ENCODE measurements at regions not wholly inside any gene's neighbourhood (a gene's known extent, or its start where the extent isn't known, plus 50 kb on each side); places are given as distances from the start of the nearest gene placed in this dataset.
A peak's percentile ranks its signal among the peaks of the same experiment; 100 is the strongest.

DNA sequence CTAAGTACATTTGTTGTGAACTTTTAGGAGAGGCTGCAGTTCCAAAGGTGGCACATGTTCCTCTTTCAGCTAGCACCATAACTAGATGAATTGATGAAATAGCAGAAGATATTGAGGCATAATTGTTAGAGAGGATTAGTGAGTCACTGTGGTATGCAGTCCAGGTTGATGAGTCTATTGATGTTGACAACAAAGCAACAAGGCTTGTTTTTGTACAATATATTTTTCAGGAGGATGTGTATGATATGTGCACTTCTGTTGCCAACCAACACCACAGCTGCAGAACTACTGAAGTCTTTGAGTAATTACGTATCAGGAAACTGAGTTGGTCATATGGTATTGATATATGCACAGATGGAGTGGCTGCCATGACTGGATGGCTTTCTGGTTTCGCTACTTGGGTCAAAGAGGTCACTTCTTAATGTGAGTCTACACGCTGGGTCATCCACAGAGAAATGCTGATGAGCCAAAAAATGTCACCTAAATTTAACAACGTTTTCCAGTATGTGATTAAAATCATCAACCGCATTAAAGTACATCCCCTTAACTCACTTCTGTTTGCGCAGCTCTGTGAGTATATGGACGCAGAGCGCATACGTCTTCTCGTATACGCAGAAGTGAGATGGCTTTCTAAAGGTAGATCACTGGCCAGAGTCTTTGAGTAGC is 261.3 kb upstream of the ANO5 start:
- no peak overlapping the region for H3K4me3 ChIP-seq (ENCODE audit: low read depth, low read length)
- TF ChIP-seq CTCF (IDR thresholded peaks at IDR 0.05; ENCODE audit: control insufficient read depth, extremely low read depth, insufficient read depth), result no peak
- no peak for DNase-seq (ENCODE audit: low read depth)

DNA sequence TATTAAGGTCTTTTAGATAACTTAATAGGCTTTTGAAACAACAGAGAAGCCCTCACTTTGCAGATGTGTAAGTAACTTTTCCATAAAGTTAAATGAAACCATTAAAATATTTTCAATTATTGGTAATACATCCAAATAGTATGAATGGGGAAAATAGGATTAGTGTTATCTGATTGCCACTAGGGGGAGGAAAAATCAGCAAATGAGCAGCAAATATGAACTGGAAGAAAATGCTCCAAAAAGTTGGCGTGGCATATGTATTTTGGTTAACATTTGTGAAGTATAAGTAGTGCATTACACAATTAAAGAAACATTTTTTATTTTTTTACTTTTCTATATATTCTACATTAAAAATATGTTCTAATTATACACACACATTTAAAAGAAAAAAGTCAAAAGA is 259.8 kb upstream of the ANO5 start:
- peak; percentile 49 for TF ChIP-seq CTCF (IDR thresholded peaks at IDR 0.05; ENCODE audit: control insufficient read depth, extremely low read depth, insufficient read depth)
- no peak overlapping the region for H3K4me3 ChIP-seq (ENCODE audit: low read depth, low read length)
- DNase-seq (ENCODE audit: low read depth), result no peak

DNA sequence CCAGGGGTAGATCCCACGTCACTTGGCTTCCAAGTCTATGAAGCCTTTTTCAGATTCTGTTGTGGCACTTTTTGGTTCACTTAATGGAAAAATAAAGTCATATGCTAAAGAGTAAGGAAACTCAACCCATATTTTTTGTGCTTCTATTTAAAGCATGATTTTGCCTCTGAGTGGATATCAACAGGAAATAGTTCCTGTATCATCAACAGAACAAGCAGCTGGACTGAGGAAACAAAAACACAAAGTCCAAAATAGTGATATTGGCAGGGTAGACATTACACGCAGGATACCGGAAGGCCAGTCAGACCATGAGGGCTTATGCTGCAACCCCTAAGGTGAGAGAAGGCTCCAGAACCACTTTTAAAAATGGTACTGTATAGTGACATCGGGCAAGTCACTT is 248.3 kb upstream of the ANO5 start:
- no peak for DNase-seq (ENCODE audit: low read depth)
- TF ChIP-seq CTCF (IDR thresholded peaks at IDR 0.05; ENCODE audit: control insufficient read depth, extremely low read depth, insufficient read depth), result no peak
- no peak overlapping the region for H3K4me3 ChIP-seq (ENCODE audit: low read depth, low read length)

DNA sequence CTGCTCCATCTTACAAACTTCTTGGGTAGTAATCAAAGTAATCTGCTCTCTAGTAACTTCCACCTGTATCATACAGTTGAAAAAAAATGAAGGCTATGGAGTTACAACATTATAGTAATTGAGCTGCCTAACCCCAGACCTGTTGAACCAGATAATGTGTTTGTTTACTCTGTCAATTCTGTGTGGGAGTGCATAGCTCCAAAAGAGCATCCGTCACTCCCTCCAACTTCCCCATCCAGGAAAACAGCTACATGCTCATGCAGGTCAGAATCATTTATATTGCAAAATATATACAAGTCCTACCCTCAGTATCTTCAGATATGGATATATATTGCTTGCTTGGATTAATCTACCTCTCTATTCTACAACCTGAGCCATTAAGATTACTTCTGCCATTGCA is 244.0 kb upstream of the ANO5 start:
- no peak for DNase-seq (ENCODE audit: low read depth)
- no peak overlapping the region for H3K4me3 ChIP-seq (ENCODE audit: low read depth, low read length)
- no peak for TF ChIP-seq CTCF (IDR thresholded peaks at IDR 0.05; ENCODE audit: control insufficient read depth, extremely low read depth, insufficient read depth)

GRCh38 chr11:21949763-21950413 is 243.0 kb upstream of the ANO5 start:
- TF ChIP-seq CTCF (IDR thresholded peaks at IDR 0.05; ENCODE audit: control insufficient read depth, extremely low read depth, insufficient read depth), result no peak
- DNase-seq (ENCODE audit: low read depth), result no peak
- no peak overlapping the region for H3K4me3 ChIP-seq (ENCODE audit: low read depth, low read length)

DNA sequence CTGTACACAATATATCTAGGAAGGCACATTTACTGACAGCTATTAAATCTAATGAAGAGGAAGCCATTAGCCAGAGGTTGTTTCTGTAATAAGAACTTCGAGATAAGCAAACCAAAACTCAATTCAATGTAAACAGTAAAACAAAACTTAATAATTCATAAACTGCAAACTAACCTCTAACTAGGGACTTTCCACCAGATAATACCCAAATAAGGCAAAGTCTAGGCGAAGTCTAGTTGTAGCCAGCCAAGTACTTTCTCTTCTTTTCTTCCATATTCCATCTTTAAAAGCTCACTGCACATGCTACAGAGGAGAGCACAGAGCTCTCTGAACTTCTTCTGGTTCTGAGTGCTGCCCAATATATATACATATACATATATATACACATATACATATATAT is 229.9 kb upstream of the ANO5 start:
- no peak for TF ChIP-seq CTCF (IDR thresholded peaks at IDR 0.05; ENCODE audit: control insufficient read depth, extremely low read depth, insufficient read depth)
- no peak overlapping the region for H3K4me3 ChIP-seq (ENCODE audit: low read depth, low read length)
- no peak for DNase-seq (ENCODE audit: low read depth)

DNA sequence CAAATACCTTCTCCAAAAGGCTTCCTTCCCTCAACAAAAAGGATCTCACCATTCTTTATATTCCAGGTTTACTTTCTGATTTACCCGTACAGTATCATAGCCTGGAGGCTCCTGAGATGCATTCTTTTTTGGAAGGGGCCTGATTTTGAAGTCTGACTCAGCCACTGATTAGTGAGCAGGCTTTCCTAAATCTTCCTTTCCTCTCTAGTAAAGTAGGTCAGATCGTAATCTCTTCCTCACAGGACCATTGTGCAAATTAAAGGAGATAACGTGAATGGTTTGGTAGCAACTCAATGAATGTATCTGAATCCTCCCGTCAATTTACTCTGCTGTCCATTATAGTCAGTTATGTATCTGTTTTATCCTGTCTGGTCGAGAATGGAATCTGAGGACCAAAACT is 227.7 kb upstream of the ANO5 start:
- DNase-seq (ENCODE audit: low read depth), result no peak

More for the DNA sequence above, 227.7 kb upstream of the ANO5 start:
- H3K4me3 ChIP-seq (ENCODE audit: low read depth, low read length), result no peak overlapping the region
- no peak for TF ChIP-seq CTCF (IDR thresholded peaks at IDR 0.05; ENCODE audit: control insufficient read depth, extremely low read depth, insufficient read depth)

All from LNCaP clone FGC (cell line).